ENCODE measurements at regions not wholly inside any gene's neighbourhood (a gene's known extent, or its start where the extent isn't known, plus 50 kb on each side); places are given as distances from the start of the nearest gene placed in this dataset.

- no peak overlapping the region for H3K27ac Mint-ChIP-seq
These were observed 212.4 kb upstream of the STK17B start for GRCh38 chr2:196383799-196384198.

More at GRCh38 chr2:196383799-196384198, 212.4 kb upstream of the STK17B start:
- Histone ChIP-seq H3K79me2 (ENCODE audit: insufficient read depth, low read length) (no peaks in the 10 kb centered on the region), H2BK5ac (ENCODE audit: insufficient read length, low read length) (no peak overlapping the region), H3K79me1 (ENCODE audit: insufficient read depth, low read depth, low read length, poor library complexity, severe bottlenecking) (no peaks in the 10 kb centered on the region), H4K8ac (replicated peaks; ENCODE audit: insufficient read length, low read depth, low read length) (no peak overlapping the region), H3K4ac (ENCODE audit: low read depth, low read length) (no peak overlapping the region), H3T11ph (ENCODE audit: low read length) (no peak overlapping the region), H2BK120ac (ENCODE audit: low read depth, low read length, poor library complexity, severe bottlenecking) (no peak overlapping the region), H2AFZ (ENCODE audit: low read length) (no peak overlapping the region), H3K4me1 (ENCODE audit: insufficient read depth, low read length) (no peaks in the 10 kb centered on the region), H3K27me3 (ENCODE audit: insufficient read depth, low read length) (no peaks in the 10 kb centered on the region), H3K14ac (ENCODE audit: insufficient read depth, low read length) (no peak overlapping the region), H3K23ac (ENCODE audit: insufficient read length, low read depth, low read length) (no peak overlapping the region), H3K9ac (ENCODE audit: extremely low read depth, insufficient read length, low read length) (no peak overlapping the region), H2BK15ac (ENCODE audit: low read depth, low read length) (no peak overlapping the region), H3K4me2 (ENCODE audit: insufficient read depth, insufficient read length, low read length) (no peak overlapping the region), H2BK12ac (ENCODE audit: insufficient read length, low read depth, low read length) (no peak overlapping the region), H4K91ac (ENCODE audit: insufficient read length, low read depth, low read length) (no peak overlapping the region), H4K5ac (ENCODE audit: insufficient read length, low read depth, low read length) (no peak overlapping the region), H3K56ac (ENCODE audit: insufficient read length, low read depth, low read length) (no peak overlapping the region), H4K20me1 (ENCODE audit: control insufficient read depth, insufficient read depth, insufficient read length) (no peaks in the 10 kb centered on the region), H3K27ac (ENCODE audit: insufficient read length, low read depth, low read length) (no peak overlapping the region), H2BK20ac (ENCODE audit: low read depth, low read length, poor library complexity, severe bottlenecking) (no peak overlapping the region), H3K9me3 (ENCODE audit: control insufficient read depth, low read depth, low read length) (no peaks in the 10 kb centered on the region), H2AK5ac (ENCODE audit: insufficient read length, low read length) (no peak overlapping the region), H3K23me2 (ENCODE audit: insufficient read length, low read depth, low read length, poor library complexity, severe bottlenecking) (no peaks in the 10 kb centered on the region), H3K18ac (ENCODE audit: insufficient read length, low read depth, low read length) (no peak overlapping the region)
- H3K27me3 Mint-ChIP-seq (ENCODE audit: low read depth), result no peaks in the 10 kb centered on the region
- WGBS (ENCODE audit: extremely low coverage, insufficient read length, low lambda C conversion rate), result no CpG with 5 or more reads among the region's 2 CpGs
- H3K4me3 Mint-ChIP-seq, result no peak overlapping the region
- H3K4me1 Mint-ChIP-seq, result no peaks in the 10 kb centered on the region
- H3K9me3 Mint-ChIP-seq, result no peaks in the 10 kb centered on the region
- H3K36me3 Mint-ChIP-seq (ENCODE audit: insufficient read depth in 1 of 3, low read depth in 3 of 3), result no peaks in the 10 kb centered on the region
- no peak for DNase-seq
- no peak for TF ChIP-seq CTCF (conservative IDR thresholded peaks at IDR 0.05)

Measured in H9 (cell line).